A673 (cell line): ENCODE measurements at regions not wholly inside any gene's neighbourhood (a gene's known extent, or its start where the extent isn't known, plus 50 kb on each side); places are given as distances from the start of the nearest gene placed in this dataset.

Experiments
- EZH2 ChIP-seq: fragments of 200-600 bp; sonication (generic); IDR thresholded peaks from 2 replicates; pipeline ENCODE4 v1.6.1; 2017; ENCODE audit warnings: borderline replicate concordance, low read depth, mild to moderate bottlenecking, mixed read lengths, antibody characterized with exemption, low read length; ENCODE audit not compliant: poor library complexity, severe bottlenecking
- TF ChIP-seq, protein P1 (sequence below): fragments of 300-800, 200-600 bp; sonication (generic); conservative IDR thresholded peaks from 2 replicates; pipeline ENCODE4 v1.5.1; 2017; ENCODE audit warnings: low read depth, mild to moderate bottlenecking, antibody characterized with exemption, low read length, moderate library complexity, mixed read lengths

DNA sequence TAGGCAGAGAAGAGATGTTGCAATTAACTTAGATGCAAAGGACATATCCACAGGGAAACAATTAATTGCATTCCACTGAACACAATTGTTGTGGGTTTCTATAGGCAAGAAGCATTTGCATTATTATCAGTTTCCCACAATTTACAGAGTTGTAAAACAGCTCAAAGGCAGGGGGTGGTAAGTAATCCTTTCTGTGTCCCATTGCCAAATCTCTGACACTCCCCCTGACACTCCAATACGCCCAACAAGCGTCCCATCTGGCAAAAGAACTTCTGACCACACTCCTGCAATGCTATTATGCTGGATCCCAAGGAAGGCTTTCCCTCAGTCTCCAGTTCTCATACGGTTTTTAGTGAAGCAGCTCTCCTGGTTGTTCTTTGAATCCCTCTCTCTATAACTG lies 179.8 kb downstream of the CXCL12 start:
- TF ChIP-seq, protein P1, sequence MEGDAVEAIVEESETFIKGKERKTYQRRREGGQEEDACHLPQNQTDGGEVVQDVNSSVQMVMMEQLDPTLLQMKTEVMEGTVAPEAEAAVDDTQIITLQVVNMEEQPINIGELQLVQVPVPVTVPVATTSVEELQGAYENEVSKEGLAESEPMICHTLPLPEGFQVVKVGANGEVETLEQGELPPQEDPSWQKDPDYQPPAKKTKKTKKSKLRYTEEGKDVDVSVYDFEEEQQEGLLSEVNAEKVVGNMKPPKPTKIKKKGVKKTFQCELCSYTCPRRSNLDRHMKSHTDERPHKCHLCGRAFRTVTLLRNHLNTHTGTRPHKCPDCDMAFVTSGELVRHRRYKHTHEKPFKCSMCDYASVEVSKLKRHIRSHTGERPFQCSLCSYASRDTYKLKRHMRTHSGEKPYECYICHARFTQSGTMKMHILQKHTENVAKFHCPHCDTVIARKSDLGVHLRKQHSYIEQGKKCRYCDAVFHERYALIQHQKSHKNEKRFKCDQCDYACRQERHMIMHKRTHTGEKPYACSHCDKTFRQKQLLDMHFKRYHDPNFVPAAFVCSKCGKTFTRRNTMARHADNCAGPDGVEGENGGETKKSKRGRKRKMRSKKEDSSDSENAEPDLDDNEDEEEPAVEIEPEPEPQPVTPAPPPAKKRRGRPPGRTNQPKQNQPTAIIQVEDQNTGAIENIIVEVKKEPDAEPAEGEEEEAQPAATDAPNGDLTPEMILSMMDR, result no peak
- no peak for TF ChIP-seq EZH2
